ENCODE measurements at regions not wholly inside any gene's neighbourhood (a gene's known extent, or its start where the extent isn't known, plus 50 kb on each side); places are given as distances from the start of the nearest gene placed in this dataset.

- no peak for TF ChIP-seq CTCF (IDR thresholded peaks at IDR 0.05)
- no peak for TF ChIP-seq EP300 (IDR thresholded peaks at IDR 0.05; ENCODE audit: low read depth)
Measured at GRCh38 chr14:82073547-82073946, 539.9 kb upstream of the SEL1L start.

Measured in transverse colon (tissue), 3 donors.